CD4-positive, alpha-beta T cell treated with Interleukin-12 subunit alpha and Interleukin-12 subunit beta, for 1 hour (primary cell): ENCODE measurements at regions not wholly inside any gene's neighbourhood (a gene's known extent, or its start where the extent isn't known, plus 50 kb on each side); places are given as distances from the start of the nearest gene placed in this dataset.

ENCODE experiments used
- DNase-seq: peaks from one replicate; pipeline ENCODE4 v3.0.0-alpha.2; 2020

DNA sequence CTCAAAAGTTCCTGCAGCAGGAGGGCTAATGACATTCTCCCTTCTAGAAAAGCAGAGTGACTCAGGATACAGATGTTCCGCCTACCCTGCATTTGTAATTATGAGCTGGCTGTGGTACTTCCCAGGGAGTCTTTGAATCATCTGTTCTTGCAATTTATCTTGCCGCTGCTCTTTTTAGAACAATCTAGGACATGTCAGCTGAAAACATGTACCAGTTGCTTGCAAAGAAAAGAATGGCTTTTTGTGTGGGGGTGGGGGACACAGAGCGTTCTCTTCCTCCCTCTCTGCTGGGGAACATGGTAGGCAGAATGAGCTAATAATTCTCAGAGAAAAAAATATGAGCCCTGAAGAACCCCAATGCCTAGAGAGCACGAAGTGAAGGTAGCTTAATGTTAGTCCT, 51.7 kb upstream of the TUT7 start:
- no peak for DNase-seq

DNA sequence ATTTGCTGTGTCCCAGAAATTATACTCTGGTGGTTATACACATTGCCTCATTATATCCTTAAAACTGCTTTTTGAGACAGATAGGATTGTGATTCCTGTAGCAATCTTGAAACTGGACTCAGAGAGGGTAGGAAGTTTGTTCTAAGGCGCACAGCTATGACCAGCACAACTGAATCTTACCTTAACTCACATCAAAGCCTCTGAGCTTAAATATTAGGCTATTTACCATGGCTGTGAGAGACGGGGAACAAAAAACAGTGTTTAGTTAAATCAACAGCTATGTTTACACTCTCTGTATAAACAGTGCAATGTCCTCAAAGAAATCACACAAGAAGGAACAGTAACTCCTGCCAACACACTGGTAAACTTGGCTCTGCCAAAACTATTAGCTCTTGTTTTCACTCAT, 50.9 kb upstream of the TUT7 start:
- no peak for DNase-seq
